GM12878 (cell line): ENCODE measurements at regions not wholly inside any gene's neighbourhood (a gene's known extent, or its start where the extent isn't known, plus 50 kb on each side); places are given as distances from the start of the nearest gene placed in this dataset.

Experiments used
- ATAC-seq: fragments of 200-7000 bp; cut with Tn5 transposase; 3 replicates; pipeline ENCODE4 v1.9.1; 2020; ENCODE audit warnings: mild to moderate bottlenecking, moderate library complexity
- BruUV-seq: library from RNA; stranded (reverse); fragments of 400-500 nt; replicated peaks from 2 replicates; lab custom pipeline; 2021; lab: Mats Ljungman, UMichigan
- CTCF ChIA-PET: fragments of 300-600 bp; sonication (Branson Sonifier 250); formaldehyde crosslinking; extraction: SDS; loops from one replicate; lab custom pipeline; 2021; ENCODE audit warnings: inconsistent platforms; lab: Yijun Ruan, JAX
- POLR2A ChIA-PET: fragments of 350-600 bp; formaldehyde crosslinking; extraction: SDS; loops from one replicate; lab custom pipeline; 2021; ENCODE audit warnings: inconsistent platforms; lab: Charles Lee
- RAD21 ChIA-PET: fragments of 300-600 bp; sonication (Branson Sonifier 250); formaldehyde crosslinking; loops from one replicate; lab custom pipeline; 2023; ENCODE audit warnings: antibody characterized with exemption; ENCODE audit not compliant: unreplicated experiment; lab: Charles Lee
- SMC1A ChIA-PET: fragments of 300-600 bp; sonication (Branson Sonifier 250); formaldehyde crosslinking; loops from one replicate; lab custom pipeline; 2023; ENCODE audit not compliant: unreplicated experiment, uncharacterized antibody; lab: Charles Lee
- DNase-seq: peaks from one replicate; pipeline ENCODE4 v3.0.0-alpha.2; 2011; ENCODE audit warnings: low read depth, low spot score
- FAIRE-seq: peaks from 3 replicates; lab custom pipeline; 2011; peaks lifted over from hg19 to GRCh38; lab: Jason Lieb, UNC
- H2AFZ ChIP-seq: 2 replicates; pipeline ENCODE4 v1.6.0; 2011; ENCODE audit warnings: low read depth, low read length, control low read depth; ENCODE audit not compliant: control insufficient read depth
- H3K27ac ChIP-seq: 2 replicates; pipeline ENCODE4 v1.5.1; 2011; ENCODE audit warnings: control low read depth; ENCODE audit not compliant: control insufficient read depth, insufficient read depth
- H3K27me3 ChIP-seq, 2 experiments: replicated peaks in 1 of 2; 2 replicates each; pipeline versions ENCODE4 v1.6.0 to v1.6.1; 2011; ENCODE audit warnings: low read length in 1 of 2; ENCODE audit not compliant: control insufficient read depth in 2 of 2, insufficient read depth in 2 of 2
- H3K36me3 ChIP-seq, 2 experiments: 2 replicates each; pipeline ENCODE4 v1.5.1; 2011; ENCODE audit warnings: low read length in 1 of 2; ENCODE audit not compliant: control insufficient read depth in 2 of 2, insufficient read depth in 2 of 2
- H3K4me1 ChIP-seq: 2 replicates; pipeline ENCODE4 v1.6.1; 2011; ENCODE audit warnings: mild to moderate bottlenecking, low read length, moderate library complexity, mixed read lengths; ENCODE audit not compliant: control insufficient read depth, insufficient read depth
- H3K4me2 ChIP-seq: 2 replicates; pipeline ENCODE4 v1.6.0; 2011; ENCODE audit warnings: control low read depth; ENCODE audit not compliant: control insufficient read depth, insufficient read depth
- H3K4me3 ChIP-seq: fragments of 200-600 bp; sonication (generic); 2 replicates; pipeline ENCODE4 v1.5.1; 2016
- H3K79me2 ChIP-seq: 2 replicates; pipeline ENCODE4 v1.6.0; 2011; ENCODE audit warnings: low read length; ENCODE audit not compliant: control insufficient read depth, insufficient read depth
- H3K9ac ChIP-seq: 2 replicates; pipeline ENCODE4 v1.8.0; 2011; ENCODE audit warnings: low read length, control low read depth, mixed read lengths; ENCODE audit not compliant: control insufficient read depth, insufficient read depth
- H3K9me3 ChIP-seq: replicated peaks from 3 replicates; pipeline ENCODE4 v1.5.1; 2011; ENCODE audit warnings: mild to moderate bottlenecking, low read length; ENCODE audit not compliant: control insufficient read depth, insufficient read depth
- H4K20me1 ChIP-seq: 2 replicates; pipeline ENCODE4 v1.6.0; 2011; ENCODE audit not compliant: control insufficient read depth, insufficient read depth
- ATF7 ChIP-seq: fragments of 450-650 bp; IDR thresholded peaks from 2 replicates; pipeline ENCODE4 v1.6.1; 2016; ENCODE audit warnings: low read depth, mild to moderate bottlenecking
- CBX3 ChIP-seq: fragments of 200-600 bp; sonication (generic); IDR thresholded peaks from 2 replicates; pipeline ENCODE4 v1.6.1; 2016; ENCODE audit warnings: low read depth, borderline replicate concordance
- GABPA ChIP-seq: IDR thresholded peaks from 2 replicates; pipeline ENCODE4 v1.6.1; 2014; ENCODE audit warnings: antibody characterized with exemption, low read depth, mild to moderate bottlenecking, inconsistent platforms
- GATAD2B ChIP-seq: fragments of 450-650 bp; conservative IDR thresholded peaks from 2 replicates; pipeline ENCODE4 v1.6.1; 2017; ENCODE audit warnings: low read depth, mild to moderate bottlenecking, moderate library complexity
- IKZF1 ChIP-seq: fragments of 450-650 bp; conservative IDR thresholded peaks from 2 replicates; pipeline ENCODE4 v1.6.1; 2017; ENCODE audit warnings: antibody characterized with exemption, mild to moderate bottlenecking
- JUND ChIP-seq: IDR thresholded peaks from 2 replicates; pipeline ENCODE4 v1.6.1; 2012; ENCODE audit warnings: low read depth, mild to moderate bottlenecking, low read length, improper control_type of control experiment, moderate library complexity
- LARP7 ChIP-seq: fragments of 450-650 bp; IDR thresholded peaks from 2 replicates; pipeline ENCODE4 v1.6.1; 2017; ENCODE audit warnings: mild to moderate bottlenecking
- MEF2A ChIP-seq: IDR thresholded peaks from 2 replicates; pipeline ENCODE4 v1.6.1; 2011; ENCODE audit warnings: low read depth, mild to moderate bottlenecking, low read length, moderate library complexity; ENCODE audit not compliant: insufficient read depth
- NRF1 ChIP-seq: conservative IDR thresholded peaks from 2 replicates; pipeline ENCODE4 v1.6.1; 2011; ENCODE audit warnings: mild to moderate bottlenecking, low read depth, low read length, improper control_type of control experiment
- RAD21 ChIP-seq: IDR thresholded peaks from 2 replicates; pipeline ENCODE4 v1.6.1; 2011; ENCODE audit warnings: mild to moderate bottlenecking, low read depth, low read length, moderate library complexity; ENCODE audit not compliant: insufficient read depth
- YY1 ChIP-seq: IDR thresholded peaks from 2 replicates; pipeline ENCODE4 v1.6.1; 2011; ENCODE audit warnings: low read depth, mild to moderate bottlenecking, low read length
- WGBS: methylation state at CpG from one replicate; pipeline ENCODE4 v1.1.6; 2016; ENCODE audit warnings: low lambda C conversion rate; ENCODE audit not compliant: insufficient replicate concordance, insufficient coverage; ENCODE audit errors: missing lambda C conversion rate; 5-methylcytosine and 5-hydroxymethylcytosine counted together
- in situ Hi-C: fragments of 300-500 bp; cut with MboI; formaldehyde crosslinking; loops from 9 replicates; pipeline ENCODE4 v1.14.3; 2018; ENCODE audit warnings: mixed read lengths
- intact Hi-C: fragments of 100-400 bp; cut with micrococcal nuclease; formaldehyde crosslinking; loops from one replicate; pipeline ENCODE4 v1.14.2; 2022; ENCODE audit not compliant: unreplicated experiment
- TF ChIP-seq, protein P1 (sequence below): IDR thresholded peaks from 2 replicates; pipeline ENCODE4 v1.6.1; 2011; ENCODE audit warnings: low read depth, low read length, improper control_type of control experiment, borderline replicate concordance
- TF ChIP-seq, protein P2 (sequence below): IDR thresholded peaks from 2 replicates; pipeline ENCODE4 v1.6.1; 2012; ENCODE audit warnings: mild to moderate bottlenecking, low read depth, low read length
- TF ChIP-seq, protein P3 (sequence below): IDR thresholded peaks from 2 replicates; pipeline ENCODE4 v1.6.1; 2012; ENCODE audit warnings: low read depth, low read length, improper control_type of control experiment
- TF ChIP-seq, protein P4 (sequence below): fragments of 450-650 bp; IDR thresholded peaks from 2 replicates; pipeline ENCODE4 v1.6.1; 2016; ENCODE audit warnings: mild to moderate bottlenecking, moderate library complexity, borderline replicate concordance

DNA sequence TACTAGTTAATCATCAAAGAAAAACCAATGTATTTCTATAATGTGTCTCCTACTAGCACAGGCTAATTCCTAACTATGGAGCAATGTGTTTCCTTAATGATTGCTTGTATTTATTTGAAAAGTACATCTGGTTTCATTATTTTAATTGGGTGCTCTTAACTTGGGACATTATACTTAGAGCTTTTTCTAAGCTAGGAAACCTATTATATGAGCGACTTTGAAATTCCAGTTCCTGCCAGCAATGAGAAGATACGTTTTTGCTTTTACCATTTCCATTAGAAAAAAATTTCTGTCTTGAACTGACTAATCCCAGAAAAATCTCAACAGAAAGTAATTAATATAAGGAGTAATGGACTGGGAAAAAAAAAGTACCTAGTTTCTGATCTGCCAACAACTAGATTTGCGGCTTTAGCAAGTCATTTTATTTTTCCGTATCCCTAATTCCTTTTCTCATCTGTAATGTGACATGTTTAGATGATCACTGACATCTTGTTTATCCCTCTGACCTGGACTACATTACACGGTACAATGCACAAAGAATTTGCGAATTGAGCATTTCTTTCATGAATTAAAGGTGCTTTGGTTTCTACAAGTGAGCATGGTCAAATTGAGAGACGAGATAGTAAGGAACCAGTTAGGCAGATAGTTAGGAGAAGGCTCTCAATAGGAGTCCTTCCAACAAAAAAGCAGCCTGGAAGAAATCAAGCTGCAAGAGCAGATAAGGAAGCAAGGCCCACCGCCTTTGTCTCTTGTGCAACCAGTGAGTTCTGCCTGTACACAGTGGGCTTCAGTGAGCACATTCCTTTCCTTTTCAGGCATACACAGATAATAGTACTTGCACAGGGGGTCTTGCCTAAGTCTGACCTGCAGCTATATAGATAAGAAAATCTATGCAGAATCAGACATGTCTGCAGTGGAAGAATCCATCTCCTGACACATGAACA, 1765.0 kb upstream of the FLRT2 start:
- DNase-seq (no peak), FAIRE-seq (no peak), ATAC-seq (no peak)
- no peaks in the 10 kb centered on the region for H4K20me1 ChIP-seq
- in situ Hi-C loops, result no loop called here
- WGBS, result 23% methylated on average over 8 of the region's 8 CpGs
- RAD21 ChIA-PET, result no interaction called here
- no peak overlapping the region for H3K4me2 ChIP-seq
- SMC1A ChIA-PET, result no interaction called here
- H3K27ac ChIP-seq, result no peak overlapping the region
- CTCF ChIA-PET, result interaction anchor here (0.6 kb wide), 1 partner anchor 23 kb away, joined by 3 read pairs; no protein-coding TSS in a partner anchor
- no TSS peak for BruUV-seq
- H3K9me3 ChIP-seq, result no peaks in the 10 kb centered on the region
- no peaks in the 10 kb centered on the region for H3K36me3 ChIP-seq
- no peak overlapping the region for H2AFZ ChIP-seq
- no peaks in the 10 kb centered on the region for H3K4me1 ChIP-seq
- intact Hi-C loops, result no loop called here
- no peak overlapping the region for H3K4me3 ChIP-seq
- POLR2A ChIA-PET, result no interaction called here
- no peaks in the 10 kb centered on the region for H3K79me2 ChIP-seq
- H3K9ac ChIP-seq, result no peak overlapping the region
- H3K27me3 ChIP-seq, result no peaks in the 10 kb centered on the region
- no peak for TF ChIP-seq GATAD2B
- TF ChIP-seq ATF7, result no peak
- TF ChIP-seq, protein P1, sequence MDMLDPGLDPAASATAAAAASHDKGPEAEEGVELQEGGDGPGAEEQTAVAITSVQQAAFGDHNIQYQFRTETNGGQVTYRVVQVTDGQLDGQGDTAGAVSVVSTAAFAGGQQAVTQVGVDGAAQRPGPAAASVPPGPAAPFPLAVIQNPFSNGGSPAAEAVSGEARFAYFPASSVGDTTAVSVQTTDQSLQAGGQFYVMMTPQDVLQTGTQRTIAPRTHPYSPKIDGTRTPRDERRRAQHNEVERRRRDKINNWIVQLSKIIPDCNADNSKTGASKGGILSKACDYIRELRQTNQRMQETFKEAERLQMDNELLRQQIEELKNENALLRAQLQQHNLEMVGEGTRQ, result no peak
- no peak for TF ChIP-seq JUND
- TF ChIP-seq MEF2A, result no peak
- TF ChIP-seq, protein P2, sequence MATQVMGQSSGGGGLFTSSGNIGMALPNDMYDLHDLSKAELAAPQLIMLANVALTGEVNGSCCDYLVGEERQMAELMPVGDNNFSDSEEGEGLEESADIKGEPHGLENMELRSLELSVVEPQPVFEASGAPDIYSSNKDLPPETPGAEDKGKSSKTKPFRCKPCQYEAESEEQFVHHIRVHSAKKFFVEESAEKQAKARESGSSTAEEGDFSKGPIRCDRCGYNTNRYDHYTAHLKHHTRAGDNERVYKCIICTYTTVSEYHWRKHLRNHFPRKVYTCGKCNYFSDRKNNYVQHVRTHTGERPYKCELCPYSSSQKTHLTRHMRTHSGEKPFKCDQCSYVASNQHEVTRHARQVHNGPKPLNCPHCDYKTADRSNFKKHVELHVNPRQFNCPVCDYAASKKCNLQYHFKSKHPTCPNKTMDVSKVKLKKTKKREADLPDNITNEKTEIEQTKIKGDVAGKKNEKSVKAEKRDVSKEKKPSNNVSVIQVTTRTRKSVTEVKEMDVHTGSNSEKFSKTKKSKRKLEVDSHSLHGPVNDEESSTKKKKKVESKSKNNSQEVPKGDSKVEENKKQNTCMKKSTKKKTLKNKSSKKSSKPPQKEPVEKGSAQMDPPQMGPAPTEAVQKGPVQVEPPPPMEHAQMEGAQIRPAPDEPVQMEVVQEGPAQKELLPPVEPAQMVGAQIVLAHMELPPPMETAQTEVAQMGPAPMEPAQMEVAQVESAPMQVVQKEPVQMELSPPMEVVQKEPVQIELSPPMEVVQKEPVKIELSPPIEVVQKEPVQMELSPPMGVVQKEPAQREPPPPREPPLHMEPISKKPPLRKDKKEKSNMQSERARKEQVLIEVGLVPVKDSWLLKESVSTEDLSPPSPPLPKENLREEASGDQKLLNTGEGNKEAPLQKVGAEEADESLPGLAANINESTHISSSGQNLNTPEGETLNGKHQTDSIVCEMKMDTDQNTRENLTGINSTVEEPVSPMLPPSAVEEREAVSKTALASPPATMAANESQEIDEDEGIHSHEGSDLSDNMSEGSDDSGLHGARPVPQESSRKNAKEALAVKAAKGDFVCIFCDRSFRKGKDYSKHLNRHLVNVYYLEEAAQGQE, result no peak
- TF ChIP-seq YY1, result no peak
- TF ChIP-seq RAD21, result no peak
- TF ChIP-seq, protein P3, sequence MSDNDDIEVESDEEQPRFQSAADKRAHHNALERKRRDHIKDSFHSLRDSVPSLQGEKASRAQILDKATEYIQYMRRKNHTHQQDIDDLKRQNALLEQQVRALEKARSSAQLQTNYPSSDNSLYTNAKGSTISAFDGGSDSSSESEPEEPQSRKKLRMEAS, result no peak
- TF ChIP-seq, protein P4, sequence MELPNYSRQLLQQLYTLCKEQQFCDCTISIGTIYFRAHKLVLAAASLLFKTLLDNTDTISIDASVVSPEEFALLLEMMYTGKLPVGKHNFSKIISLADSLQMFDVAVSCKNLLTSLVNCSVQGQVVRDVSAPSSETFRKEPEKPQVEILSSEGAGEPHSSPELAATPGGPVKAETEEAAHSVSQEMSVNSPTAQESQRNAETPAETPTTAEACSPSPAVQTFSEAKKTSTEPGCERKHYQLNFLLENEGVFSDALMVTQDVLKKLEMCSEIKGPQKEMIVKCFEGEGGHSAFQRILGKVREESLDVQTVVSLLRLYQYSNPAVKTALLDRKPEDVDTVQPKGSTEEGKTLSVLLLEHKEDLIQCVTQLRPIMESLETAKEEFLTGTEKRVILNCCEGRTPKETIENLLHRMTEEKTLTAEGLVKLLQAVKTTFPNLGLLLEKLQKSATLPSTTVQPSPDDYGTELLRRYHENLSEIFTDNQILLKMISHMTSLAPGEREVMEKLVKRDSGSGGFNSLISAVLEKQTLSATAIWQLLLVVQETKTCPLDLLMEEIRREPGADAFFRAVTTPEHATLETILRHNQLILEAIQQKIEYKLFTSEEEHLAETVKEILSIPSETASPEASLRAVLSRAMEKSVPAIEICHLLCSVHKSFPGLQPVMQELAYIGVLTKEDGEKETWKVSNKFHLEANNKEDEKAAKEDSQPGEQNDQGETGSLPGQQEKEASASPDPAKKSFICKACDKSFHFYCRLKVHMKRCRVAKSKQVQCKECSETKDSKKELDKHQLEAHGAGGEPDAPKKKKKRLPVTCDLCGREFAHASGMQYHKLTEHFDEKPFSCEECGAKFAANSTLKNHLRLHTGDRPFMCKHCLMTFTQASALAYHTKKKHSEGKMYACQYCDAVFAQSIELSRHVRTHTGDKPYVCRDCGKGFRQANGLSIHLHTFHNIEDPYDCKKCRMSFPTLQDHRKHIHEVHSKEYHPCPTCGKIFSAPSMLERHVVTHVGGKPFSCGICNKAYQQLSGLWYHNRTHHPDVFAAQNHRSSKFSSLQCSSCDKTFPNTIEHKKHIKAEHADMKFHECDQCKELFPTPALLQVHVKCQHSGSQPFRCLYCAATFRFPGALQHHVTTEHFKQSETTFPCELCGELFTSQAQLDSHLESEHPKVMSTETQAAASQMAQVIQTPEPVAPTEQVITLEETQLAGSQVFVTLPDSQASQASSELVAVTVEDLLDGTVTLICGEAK, result no peak
- no peak for TF ChIP-seq IKZF1
- TF ChIP-seq NRF1, result no peak
- TF ChIP-seq GABPA, result no peak
- no peak for TF ChIP-seq LARP7
- TF ChIP-seq CBX3, result no peak
